HG02623 (cell line): ENCODE measurements at regions not wholly inside any gene's neighbourhood (a gene's known extent, or its start where the extent isn't known, plus 50 kb on each side); places are given as distances from the start of the nearest gene placed in this dataset.
"Not testable (repeated sequence)": the region's sequence is repeated elsewhere in the genome, so short reads cannot be mapped to it uniquely, and the experiment has no call there.

ENCODE experiments used
- ATAC-seq: cut with Tn5 transposase; IDR thresholded peaks from one replicate; pipeline ENCODE4 v1.9.1; 2021; ENCODE audit warnings: moderate library complexity; ENCODE audit not compliant: unreplicated experiment

- ATAC-seq = no peak
Observed at GRCh38 chr2:149732730-149733290, 145.2 kb upstream of the MMADHC start.

GRCh38 chr2:149732001-149732685 lies 144.6 kb upstream of the MMADHC start:
- ATAC-seq = no peak

- ATAC-seq = no peak
Observed at GRCh38 chr2:149731079-149731478, 143.5 kb upstream of the MMADHC start.

- ATAC-seq = no peak
Observed at GRCh38 chr2:149729586-149729985, 142.0 kb upstream of the MMADHC start.

- no peak for ATAC-seq
Observed at GRCh38 chr2:149727927-149728326, 140.4 kb upstream of the MMADHC start.

GRCh38 chr2:149725234-149725633 lies 137.7 kb upstream of the MMADHC start:
- no peak for ATAC-seq

- no peak for ATAC-seq
Observed at GRCh38 chr2:149724091-149724490, 136.5 kb upstream of the MMADHC start.

- no peak for ATAC-seq
Observed at GRCh38 chr2:149720615-149721014, 133.0 kb upstream of the MMADHC start.

GRCh38 chr2:149719695-149720094 lies 132.1 kb upstream of the MMADHC start:
- no peak for ATAC-seq

GRCh38 chr2:149716687-149717086 lies 129.1 kb upstream of the MMADHC start:
- ATAC-seq = no peak

- no peak for ATAC-seq
Observed at GRCh38 chr2:149715894-149716293, 128.3 kb upstream of the MMADHC start.

GRCh38 chr2:149715005-149715592 lies 127.5 kb upstream of the MMADHC start:
- ATAC-seq = peak; percentile 71

GRCh38 chr2:149709496-149710263 lies 122.1 kb upstream of the MMADHC start:
- ATAC-seq = no peak

- no peak for ATAC-seq
Observed at GRCh38 chr2:149703281-149703680, 115.7 kb upstream of the MMADHC start.

- ATAC-seq = no peak
Observed at GRCh38 chr2:149702571-149702970, 115.0 kb upstream of the MMADHC start.

GRCh38 chr2:149701241-149701640 lies 113.7 kb upstream of the MMADHC start:
- ATAC-seq = no peak

GRCh38 chr2:149692961-149693396 lies 105.4 kb upstream of the MMADHC start:
- ATAC-seq = no peak

GRCh38 chr2:149690825-149691224 lies 103.2 kb upstream of the MMADHC start:
- ATAC-seq = no peak

- no peak for ATAC-seq
Observed at GRCh38 chr2:149687052-149687427, 99.5 kb upstream of the MMADHC start.

- no peak for ATAC-seq
Observed at GRCh38 chr2:149686136-149687051, 98.8 kb upstream of the MMADHC start.

- not testable (repeated sequence) for ATAC-seq
Observed at GRCh38 chr2:149685401-149685800, 97.8 kb upstream of the MMADHC start.
